ENCODE measurements at regions not wholly inside any gene's neighbourhood (a gene's known extent, or its start where the extent isn't known, plus 50 kb on each side); places are given as distances from the start of the nearest gene placed in this dataset.
"Not testable (repeated sequence)": the region's sequence is repeated elsewhere in the genome, so short reads cannot be mapped to it uniquely, and the experiment has no call there.

- DNase-seq = no peak
These were observed 111.6 kb downstream of the MIAT start for GRCh38 chr22:26768952-26769351.

DNA sequence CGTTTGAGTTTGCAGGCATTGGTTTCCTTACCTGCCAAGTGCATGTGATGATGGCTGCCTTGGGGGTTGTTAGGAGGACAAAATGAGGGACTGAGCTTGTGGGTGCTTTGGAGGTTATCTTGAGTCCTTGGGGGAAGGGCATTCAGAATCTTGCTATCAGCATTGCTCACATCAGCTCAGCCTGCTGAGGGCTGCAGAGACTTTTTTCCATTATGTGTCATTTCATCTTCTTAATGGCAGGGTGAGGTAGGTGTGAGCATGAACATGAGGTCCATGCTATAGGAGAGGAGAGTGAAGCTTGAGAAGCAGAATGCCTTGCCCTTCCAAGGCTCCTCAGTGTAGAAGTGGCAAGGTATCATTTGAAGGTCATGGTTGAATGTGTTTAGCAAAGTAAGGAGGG, 112.3 kb downstream of the MIAT start:
- no peak for DNase-seq

- no peak for DNase-seq
These were observed 113.2 kb downstream of the MIAT start for GRCh38 chr22:26770624-26771023.

DNA sequence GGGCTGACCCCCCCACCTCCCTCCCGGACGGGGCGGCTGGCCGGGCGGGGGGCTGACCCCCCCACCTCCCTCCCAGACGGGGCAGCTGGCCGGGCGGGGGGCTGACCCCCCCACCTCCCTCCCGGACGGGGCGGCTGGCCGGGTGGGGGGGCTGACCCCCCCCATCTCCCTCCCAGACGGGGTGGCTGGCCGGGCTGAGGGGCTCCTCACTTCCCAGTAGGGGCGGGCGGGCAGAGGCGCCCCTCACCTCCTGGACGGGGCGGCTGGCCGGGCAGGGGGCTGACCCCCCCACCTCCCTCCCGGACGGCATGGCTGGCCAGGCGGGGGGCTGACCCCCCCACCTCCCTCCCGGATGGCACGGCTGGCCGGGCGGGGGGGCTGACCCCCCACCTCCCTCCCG, 115.7 kb downstream of the MIAT start:
- DNase-seq = not testable (repeated sequence)

GRCh38 chr22:26775394-26775793, 118.0 kb downstream of the MIAT start:
- no peak for DNase-seq

- peak in 2 of 3 donors; percentile 23 to 49 for DNase-seq
These were observed 119.9 kb downstream of the MIAT start for GRCh38 chr22:26777156-26777801.

GRCh38 chr22:26778372-26778771, 121.0 kb downstream of the MIAT start:
- DNase-seq = no peak

GRCh38 chr22:26779108-26779507, 121.7 kb downstream of the MIAT start:
- no peak for DNase-seq

GRCh38 chr22:26779929-26780328, 122.5 kb downstream of the MIAT start:
- no peak for DNase-seq

DNA sequence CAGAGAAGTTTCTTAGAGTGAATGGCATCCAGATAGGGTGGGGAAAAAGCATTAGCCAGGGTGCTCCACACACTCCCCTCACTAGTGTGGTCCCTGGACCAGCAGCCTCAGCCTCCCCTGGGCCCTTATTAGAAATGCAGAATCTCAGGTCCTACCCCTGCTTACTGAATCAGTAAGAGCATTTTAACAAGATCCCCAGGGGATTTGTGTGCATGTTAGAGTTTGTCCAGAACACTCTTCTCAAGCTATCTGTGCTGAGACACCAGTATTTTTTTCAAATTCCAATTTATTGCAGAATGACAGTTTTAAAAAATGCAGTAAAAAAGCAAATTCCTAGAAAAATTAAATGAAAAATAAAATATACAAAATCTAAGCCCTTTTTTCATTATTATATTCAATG, 123.1 kb downstream of the MIAT start:
- no peak for DNase-seq

DNA sequence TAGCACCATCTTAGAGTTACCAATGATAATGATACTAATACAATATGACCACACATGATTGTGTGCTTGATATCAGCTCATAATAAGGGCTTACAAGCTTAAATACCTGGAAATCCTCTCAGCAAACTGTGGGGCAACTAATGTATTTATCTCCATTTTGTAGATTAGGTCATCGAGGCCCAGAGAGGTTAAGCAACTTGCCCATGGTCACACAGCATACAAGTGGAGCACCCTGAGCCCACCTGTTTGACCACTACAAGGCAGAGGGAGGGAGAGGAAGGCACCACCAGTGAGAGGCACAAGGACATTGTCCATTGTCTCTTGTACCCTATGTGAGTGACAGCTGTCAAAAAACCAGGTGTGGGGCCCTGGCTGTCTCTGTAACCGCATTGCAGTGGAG, 123.7 kb downstream of the MIAT start:
- DNase-seq = no peak

GRCh38 chr22:26781596-26781995, 124.2 kb downstream of the MIAT start:
- DNase-seq = no peak

DNA sequence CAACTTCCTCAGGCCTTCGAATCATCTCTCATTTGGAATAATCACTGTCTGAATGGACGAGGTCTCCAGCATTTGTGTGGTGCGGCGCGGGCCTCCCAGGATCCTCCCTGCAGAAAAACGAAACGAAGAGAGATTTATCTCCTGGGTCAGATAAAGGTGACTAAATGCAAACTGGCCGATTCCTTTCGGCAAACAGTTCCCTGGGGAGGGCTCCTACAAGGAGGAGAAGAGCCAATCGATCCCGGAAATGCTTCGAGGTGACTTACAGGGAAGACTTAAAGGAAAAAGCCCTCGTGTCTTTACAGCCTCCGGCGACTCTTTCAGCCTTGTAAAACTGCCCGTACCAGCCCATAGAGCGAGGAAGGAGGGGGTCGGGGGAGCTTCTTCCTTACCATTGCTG, 126.5 kb downstream of the MIAT start:
- peak in 1 of 3 donors; percentile 32 for DNase-seq

- DNase-seq = no peak
These were observed 127.4 kb downstream of the MIAT start for GRCh38 chr22:26784772-26785171.

GRCh38 chr22:26785932-26786331, 128.5 kb downstream of the MIAT start:
- DNase-seq = no peak

DNA sequence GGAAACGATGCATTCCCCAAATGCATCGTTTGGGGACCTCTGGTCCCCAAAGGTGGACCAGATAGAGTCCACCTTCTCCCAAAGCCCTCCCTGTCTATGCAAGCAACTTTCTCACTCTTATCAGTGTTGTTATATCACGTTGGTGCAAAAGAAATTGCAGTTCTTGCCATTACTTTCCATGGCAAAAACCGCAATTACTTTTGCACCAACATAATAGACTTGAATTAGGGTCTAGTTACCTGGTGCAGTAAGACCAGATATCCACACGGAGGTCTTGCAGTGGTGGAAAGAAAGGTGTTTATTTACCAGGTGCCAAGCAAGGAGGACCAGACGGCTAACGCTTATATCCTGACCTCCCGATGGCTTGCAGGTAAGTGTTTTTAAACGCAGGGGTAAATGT, 129.0 kb downstream of the MIAT start:
- DNase-seq = no peak

- no peak for DNase-seq
These were observed 132.6 kb downstream of the MIAT start for GRCh38 chr22:26789951-26790350.

GRCh38 chr22:26792522-26792921, 135.1 kb downstream of the MIAT start:
- no peak for DNase-seq

DNA sequence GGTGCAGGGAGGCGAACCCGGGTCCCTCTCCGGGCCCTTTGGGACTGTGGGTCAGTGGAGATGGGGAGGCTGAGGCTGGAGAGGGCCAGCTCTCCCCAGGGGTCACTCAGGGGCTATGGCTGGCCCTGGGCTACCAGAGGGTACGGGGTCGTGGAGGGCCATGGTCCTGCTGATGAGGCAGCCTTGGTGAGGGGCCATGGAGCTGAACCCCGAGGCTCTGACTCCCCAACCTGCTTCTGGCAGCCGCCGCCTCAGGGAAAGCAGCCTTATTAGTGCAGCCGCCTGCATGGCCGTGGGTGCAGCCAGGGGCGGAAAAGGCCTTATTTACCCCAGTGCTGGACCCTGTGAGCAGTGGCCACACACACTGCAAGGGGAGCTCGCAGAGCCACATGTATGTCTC, 139.4 kb downstream of the MIAT start:
- no peak for DNase-seq

GRCh38 chr22:26797910-26798309, 140.5 kb downstream of the MIAT start:
- no peak for DNase-seq

DNA sequence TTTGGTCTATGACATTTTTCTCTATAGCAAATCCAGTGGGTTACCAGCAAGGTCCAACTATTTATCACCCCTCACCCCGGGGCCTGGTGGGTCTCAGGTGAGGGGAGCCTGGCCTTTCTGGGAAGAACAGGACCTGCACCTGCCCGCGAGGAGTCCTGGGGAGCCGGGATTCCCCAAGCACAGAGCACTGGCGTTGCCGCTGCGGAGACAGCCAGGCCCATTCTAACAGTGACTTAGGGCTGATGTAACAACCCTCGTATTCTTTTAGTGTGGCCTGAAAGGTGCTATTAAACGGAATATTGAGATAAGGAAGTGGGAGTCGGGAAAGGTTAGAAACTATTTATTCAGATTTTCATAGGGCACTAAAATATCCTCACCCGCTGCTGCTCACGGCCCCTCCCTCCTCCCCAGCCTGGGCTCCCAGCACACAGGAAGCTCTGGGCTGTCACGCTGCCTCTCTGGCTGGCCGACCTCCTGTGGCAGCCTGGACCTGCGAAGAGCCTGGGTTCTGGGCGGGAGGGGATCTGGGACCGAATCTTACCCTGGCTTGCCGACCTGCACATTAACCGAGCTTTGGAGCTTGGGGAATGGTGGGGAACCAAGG, 141.2 kb downstream of the MIAT start:
- DNase-seq = no peak

DNA sequence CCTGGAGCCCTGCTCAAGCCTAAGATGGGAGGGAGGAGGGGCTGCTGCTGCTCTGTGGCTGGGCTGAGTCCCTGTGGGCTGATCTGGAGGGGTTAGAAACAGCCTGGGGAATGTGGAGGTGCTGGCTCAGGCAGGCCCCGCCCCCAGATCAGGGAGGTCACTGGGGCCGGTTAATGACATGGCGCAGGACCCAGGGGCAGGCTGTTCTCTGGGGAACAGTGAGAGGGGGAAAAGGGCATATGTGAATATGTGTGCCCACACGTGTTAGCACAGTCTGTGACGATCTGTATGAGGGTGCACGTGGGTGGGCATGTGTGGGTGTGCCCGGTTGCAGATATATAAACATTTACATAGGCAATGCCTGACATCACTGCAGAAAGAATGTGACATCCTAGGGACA, 143.5 kb downstream of the MIAT start:
- no peak for DNase-seq

DNA sequence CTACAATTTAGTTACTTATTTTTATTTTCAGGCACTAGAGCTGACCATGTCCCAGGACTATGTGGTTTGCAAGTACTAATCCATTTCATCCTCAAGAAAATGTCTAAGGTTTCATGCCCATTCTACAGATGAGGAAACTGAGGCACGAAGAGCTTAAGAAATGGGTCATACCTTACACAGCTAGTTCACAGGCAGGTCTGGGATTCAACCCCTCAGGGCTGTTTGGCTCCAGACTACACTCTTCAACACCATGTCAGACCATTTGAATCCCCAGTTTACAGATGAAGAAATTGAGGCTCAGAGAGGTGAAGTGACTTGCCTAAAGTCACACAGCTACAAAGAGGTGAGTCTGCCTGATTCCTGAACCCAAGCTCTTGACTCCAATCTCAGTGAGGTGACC, 144.1 kb downstream of the MIAT start:
- DNase-seq = no peak

DNA sequence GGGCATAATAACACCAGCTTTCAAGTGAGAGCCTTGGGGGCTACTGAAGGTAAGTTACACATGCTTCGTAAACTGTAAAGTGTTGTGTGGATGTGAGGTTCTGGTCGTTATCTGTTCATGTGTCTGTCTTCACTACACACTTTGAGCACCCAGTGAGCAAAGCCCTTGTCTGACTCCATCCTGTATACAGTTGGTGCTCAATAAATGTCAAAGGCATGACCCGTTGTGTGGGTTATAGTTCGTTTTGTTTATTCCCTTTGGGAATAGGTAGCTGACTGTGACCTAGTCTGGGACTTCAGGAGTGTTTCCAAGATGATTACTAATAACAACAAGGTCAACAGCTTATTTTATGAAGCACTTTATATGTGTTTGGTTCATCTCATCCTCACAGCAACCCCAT, 146.9 kb downstream of the MIAT start:
- no peak for DNase-seq

Data from muscle of back (tissue), 3 donors.